BLaER1 (cell line): ENCODE measurements at regions not wholly inside any gene's neighbourhood (a gene's known extent, or its start where the extent isn't known, plus 50 kb on each side); places are given as distances from the start of the nearest gene placed in this dataset.
A peak's percentile ranks its signal among the peaks of the same experiment; 100 is the strongest.

ENCODE experiments used
- H3K27ac ChIP-seq: shearing (Covaris generic); formaldehyde crosslinking; 2 replicates; pipeline ENCODE4 v1.8.1; 2022
- H3K27me3 ChIP-seq: shearing (Covaris generic); formaldehyde crosslinking; 2 replicates; pipeline ENCODE4 v1.8.1; 2022
- H3K36me3 ChIP-seq: shearing (Covaris generic); formaldehyde crosslinking; 2 replicates; pipeline ENCODE4 v1.8.1; 2022
- H3K4me1 ChIP-seq: shearing (Covaris generic); formaldehyde crosslinking; 2 replicates; pipeline ENCODE4 v1.8.1; 2022
- H3K4me2 ChIP-seq: shearing (Covaris generic); formaldehyde crosslinking; 2 replicates; pipeline ENCODE4 v1.8.1; 2022
- H3K4me3 ChIP-seq: shearing (Covaris generic); formaldehyde crosslinking; 2 replicates; pipeline ENCODE4 v1.8.1; 2022
- H3K9ac ChIP-seq: shearing (Covaris generic); formaldehyde crosslinking; 2 replicates; pipeline ENCODE4 v1.8.1; 2022
- H3K9me3 ChIP-seq: shearing (Covaris generic); formaldehyde crosslinking; 2 replicates; pipeline ENCODE4 v1.8.1; 2022
- H4K20me1 ChIP-seq: shearing (Covaris generic); formaldehyde crosslinking; 2 replicates; pipeline ENCODE4 v1.8.1; 2022
- Cebpa-rat ChIP-seq: shearing (Covaris generic); IDR thresholded peaks from 2 replicates; pipeline ENCODE4 v1.8.1; 2022

- H3K9me3 ChIP-seq = no peaks in the 10 kb centered on the region
- no peak for TF ChIP-seq Cebpa-rat
- H3K4me3 ChIP-seq = no peak overlapping the region
- no peaks in the 10 kb centered on the region for H3K36me3 ChIP-seq
- H4K20me1 ChIP-seq = no peaks in the 10 kb centered on the region
- peak overlapping the region; percentile 1; the same call in 1 of the 2 replicates for H3K27ac ChIP-seq
- H3K4me1 ChIP-seq = peaks cover 84% of the 10 kb centered on the region
- H3K27me3 ChIP-seq = no peaks in the 10 kb centered on the region
- peak overlapping the region; percentile 36 for H3K4me2 ChIP-seq
- no peak overlapping the region for H3K9ac ChIP-seq
Observed at GRCh38 chr16:65667011-65667578, 545.2 kb upstream of the CDH11 start.

GRCh38 chr16:65666132-65666941, 544.5 kb upstream of the CDH11 start:
- TF ChIP-seq Cebpa-rat = no peak
- no peaks in the 10 kb centered on the region for H3K27me3 ChIP-seq
- no peak overlapping the region for H3K4me3 ChIP-seq
- H3K36me3 ChIP-seq = no peaks in the 10 kb centered on the region
- H3K27ac ChIP-seq = peak overlapping the region; percentile 1; the same call in 1 of the 2 replicates
- no peaks in the 10 kb centered on the region for H3K9me3 ChIP-seq
- H3K4me1 ChIP-seq = peaks cover 83% of the 10 kb centered on the region
- H3K4me2 ChIP-seq = no peak overlapping the region
- no peaks in the 10 kb centered on the region for H4K20me1 ChIP-seq
- H3K9ac ChIP-seq = no peak overlapping the region

DNA sequence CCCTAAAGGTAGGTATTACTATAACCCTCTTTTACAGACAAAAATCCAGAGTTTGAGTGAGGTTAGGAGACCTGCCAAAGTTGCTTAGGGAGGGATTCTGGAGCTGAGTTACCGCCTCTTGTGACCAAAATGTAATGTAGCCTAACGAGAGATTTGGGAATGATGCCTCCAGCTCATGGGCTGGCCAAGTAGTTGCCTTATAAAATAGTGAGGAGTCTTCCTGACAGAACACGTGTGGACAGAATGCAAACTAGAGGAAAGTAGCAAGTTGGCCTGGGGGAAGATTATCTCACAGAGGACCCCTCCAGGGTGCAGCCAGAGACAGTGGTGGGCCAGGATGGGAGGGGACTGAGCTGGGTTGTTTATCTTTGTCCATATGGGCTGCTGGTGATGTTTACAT, 543.7 kb upstream of the CDH11 start:
- Histone ChIP-seq H3K4me1 (peaks cover 83% of the 10 kb centered on the region), H4K20me1 (no peaks in the 10 kb centered on the region), H3K4me3 (no peak overlapping the region), H3K4me2 (peak overlapping the region; percentile 12; the same call in 1 of the 2 replicates), H3K9me3 (no peaks in the 10 kb centered on the region), H3K27ac (no peak overlapping the region), H3K36me3 (no peaks in the 10 kb centered on the region), H3K27me3 (no peaks in the 10 kb centered on the region), H3K9ac (no peak overlapping the region)
- no peak for TF ChIP-seq Cebpa-rat

DNA sequence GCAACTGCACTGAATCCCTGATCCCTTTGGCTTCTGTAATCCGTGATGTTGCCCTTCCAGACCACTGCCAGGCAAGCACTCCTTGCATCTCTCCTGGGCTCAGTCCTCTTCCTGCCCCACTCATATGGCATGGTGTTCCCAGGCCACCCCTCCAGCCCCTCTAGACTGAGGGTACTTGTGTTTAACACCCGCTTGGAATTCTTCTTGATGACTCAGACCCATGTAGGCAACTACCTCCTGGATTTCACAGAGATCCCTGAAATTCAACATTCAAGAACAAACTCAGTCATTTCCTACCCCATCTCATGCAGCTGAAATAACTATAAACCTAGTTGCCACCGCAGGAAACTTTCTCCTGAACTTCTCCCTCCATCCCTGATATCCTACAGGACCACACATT, 541.9 kb upstream of the CDH11 start:
- H3K36me3 ChIP-seq = no peaks in the 10 kb centered on the region
- no peak overlapping the region for H3K4me3 ChIP-seq
- no peaks in the 10 kb centered on the region for H3K9me3 ChIP-seq
- no peaks in the 10 kb centered on the region for H3K27me3 ChIP-seq
- H3K4me1 ChIP-seq = peaks cover 83% of the 10 kb centered on the region
- peak overlapping the region; percentile 52; the same call in 1 of the 2 replicates for H3K27ac ChIP-seq
- H4K20me1 ChIP-seq = no peaks in the 10 kb centered on the region
- H3K4me2 ChIP-seq = peak overlapping the region; percentile 79
- no peak for TF ChIP-seq Cebpa-rat
- H3K9ac ChIP-seq = no peak overlapping the region

DNA sequence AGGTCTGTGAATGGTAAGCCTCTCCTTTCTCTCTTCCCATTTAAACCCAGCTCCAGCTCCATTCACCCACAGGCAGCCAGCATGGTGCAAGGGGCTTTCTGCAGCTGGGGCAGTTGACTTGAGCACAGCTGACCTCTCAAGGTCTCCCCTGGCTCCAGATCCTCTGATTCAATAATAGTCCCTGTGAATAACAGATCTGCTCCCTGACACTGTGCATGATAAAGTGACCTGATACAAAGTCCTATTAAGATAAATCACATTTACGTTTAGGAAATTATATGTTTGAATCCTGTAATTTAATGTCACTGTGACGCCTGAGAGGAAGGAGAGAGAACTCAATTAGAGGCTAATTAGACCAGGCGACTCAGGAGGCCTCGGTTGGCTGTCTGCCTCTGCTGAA, 540.4 kb upstream of the CDH11 start:
- no peak overlapping the region for H3K4me2 ChIP-seq
- no peaks in the 10 kb centered on the region for H3K36me3 ChIP-seq
- H3K4me1 ChIP-seq = peaks cover 83% of the 10 kb centered on the region
- H3K4me3 ChIP-seq = no peak overlapping the region
- no peaks in the 10 kb centered on the region for H3K9me3 ChIP-seq
- H4K20me1 ChIP-seq = no peaks in the 10 kb centered on the region
- H3K27me3 ChIP-seq = no peaks in the 10 kb centered on the region
- H3K27ac ChIP-seq = no peak overlapping the region
- no peak overlapping the region for H3K9ac ChIP-seq
- TF ChIP-seq Cebpa-rat = no peak

- Histone ChIP-seq H3K4me2 (no peak overlapping the region), H3K27me3 (no peaks in the 10 kb centered on the region), H4K20me1 (no peaks in the 10 kb centered on the region), H3K9me3 (no peaks in the 10 kb centered on the region), H3K36me3 (no peaks in the 10 kb centered on the region), H3K27ac (no peak overlapping the region), H3K9ac (no peak overlapping the region), H3K4me1 (peaks cover 86% of the 10 kb centered on the region), H3K4me3 (no peak overlapping the region)
- no peak for TF ChIP-seq Cebpa-rat
Observed at GRCh38 chr16:65661558-65661957, 539.7 kb upstream of the CDH11 start.

DNA sequence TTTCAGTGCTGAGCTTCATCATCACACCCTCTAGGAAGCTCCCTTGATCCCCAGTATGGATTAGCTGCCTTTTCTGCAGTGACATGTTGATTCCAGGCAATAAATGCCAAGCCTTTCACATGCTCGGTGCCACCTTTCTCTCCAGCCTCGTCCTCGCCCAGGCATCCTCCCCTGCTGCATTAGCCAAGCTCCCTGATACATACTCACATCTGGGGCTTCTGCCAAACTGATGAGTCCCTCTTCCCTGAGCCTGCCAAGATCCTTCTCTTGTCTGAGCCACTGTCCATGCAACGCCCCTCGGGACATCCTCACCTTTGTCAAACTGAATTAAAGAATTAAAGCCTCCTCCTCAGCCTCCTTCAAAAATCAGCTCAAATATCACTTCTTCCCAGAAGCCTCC, 538.5 kb upstream of the CDH11 start:
- Histone ChIP-seq H3K4me1 (peaks cover 91% of the 10 kb centered on the region), H4K20me1 (no peaks in the 10 kb centered on the region), H3K27me3 (no peaks in the 10 kb centered on the region), H3K9ac (no peak overlapping the region), H3K36me3 (no peaks in the 10 kb centered on the region), H3K4me2 (peak overlapping the region; percentile 93), H3K9me3 (no peaks in the 10 kb centered on the region), H3K27ac (peak overlapping the region; percentile 63), H3K4me3 (no peak overlapping the region)
- no peak for TF ChIP-seq Cebpa-rat

DNA sequence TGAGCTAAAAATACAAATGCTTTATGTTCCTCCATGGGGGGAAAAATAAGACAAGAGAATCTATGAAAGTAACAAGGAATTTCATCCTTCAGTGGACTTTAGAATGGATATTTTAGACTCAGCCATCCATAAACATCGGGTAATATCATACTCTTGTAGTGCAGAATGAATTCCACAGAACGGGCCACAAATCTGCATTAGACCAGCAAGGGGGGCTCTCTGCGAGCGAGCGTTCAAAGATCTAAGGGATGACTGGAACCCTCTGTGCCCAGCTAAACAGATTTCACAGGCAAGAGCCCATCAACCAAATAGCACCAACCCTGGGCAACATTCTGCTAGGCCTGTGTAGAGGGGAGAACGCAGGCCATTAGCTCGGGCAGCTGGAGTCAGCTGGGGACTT, 537.9 kb upstream of the CDH11 start:
- Histone ChIP-seq H3K36me3 (no peaks in the 10 kb centered on the region), H3K9ac (peak overlapping the region; percentile 65), H3K27me3 (no peaks in the 10 kb centered on the region), H3K27ac (peak overlapping the region; percentile 63), H3K9me3 (no peaks in the 10 kb centered on the region), H3K4me1 (peaks cover 85% of the 10 kb centered on the region), H4K20me1 (no peaks in the 10 kb centered on the region), H3K4me2 (peak overlapping the region; percentile 93), H3K4me3 (peak overlapping the region; percentile 31; the same call in 1 of the 2 replicates)
- no peak for TF ChIP-seq Cebpa-rat

GRCh38 chr16:65658787-65659220, 536.9 kb upstream of the CDH11 start:
- TF ChIP-seq Cebpa-rat = no peak
- no peaks in the 10 kb centered on the region for H3K9me3 ChIP-seq
- H3K4me2 ChIP-seq = peak overlapping the region; percentile 93
- peak overlapping the region; percentile 63 for H3K27ac ChIP-seq
- H3K4me1 ChIP-seq = peaks cover 76% of the 10 kb centered on the region
- H3K9ac ChIP-seq = peak overlapping the region; percentile 65; the same call in 1 of the 2 replicates
- H3K27me3 ChIP-seq = no peaks in the 10 kb centered on the region
- no peaks in the 10 kb centered on the region for H3K36me3 ChIP-seq
- H3K4me3 ChIP-seq = peak overlapping the region; percentile 31; the same call in 1 of the 2 replicates
- no peaks in the 10 kb centered on the region for H4K20me1 ChIP-seq

DNA sequence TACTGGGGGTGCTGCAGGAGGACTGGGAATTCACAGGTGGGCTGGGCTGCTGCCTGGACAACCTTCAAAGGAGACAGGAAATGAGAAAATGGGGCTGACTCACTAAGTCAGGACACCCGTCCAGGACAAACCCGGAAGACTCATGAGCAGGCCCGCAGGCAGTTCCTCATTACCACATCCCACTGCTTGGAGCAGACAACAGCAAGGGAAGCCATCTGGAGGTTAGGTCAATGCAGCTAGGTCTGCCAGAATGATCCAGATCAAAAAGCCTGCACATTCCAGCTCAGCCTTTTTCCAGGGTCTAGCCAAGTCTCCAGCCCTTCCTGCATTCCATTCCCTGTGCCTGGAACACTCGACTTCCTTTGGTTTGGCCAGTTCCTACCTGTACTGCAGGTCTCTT, 536.5 kb upstream of the CDH11 start:
- H3K4me3 ChIP-seq = no peak overlapping the region
- H3K27ac ChIP-seq = peak overlapping the region; percentile 63
- TF ChIP-seq Cebpa-rat = no peak
- H3K27me3 ChIP-seq = no peaks in the 10 kb centered on the region
- no peaks in the 10 kb centered on the region for H4K20me1 ChIP-seq
- H3K4me1 ChIP-seq = peaks cover 71% of the 10 kb centered on the region
- no peaks in the 10 kb centered on the region for H3K9me3 ChIP-seq
- H3K4me2 ChIP-seq = peak overlapping the region; percentile 93
- no peak overlapping the region for H3K9ac ChIP-seq
- no peaks in the 10 kb centered on the region for H3K36me3 ChIP-seq
